ENCODE measurements at regions not wholly inside any gene's neighbourhood (a gene's known extent, or its start where the extent isn't known, plus 50 kb on each side); places are given as distances from the start of the nearest gene placed in this dataset.

DNA sequence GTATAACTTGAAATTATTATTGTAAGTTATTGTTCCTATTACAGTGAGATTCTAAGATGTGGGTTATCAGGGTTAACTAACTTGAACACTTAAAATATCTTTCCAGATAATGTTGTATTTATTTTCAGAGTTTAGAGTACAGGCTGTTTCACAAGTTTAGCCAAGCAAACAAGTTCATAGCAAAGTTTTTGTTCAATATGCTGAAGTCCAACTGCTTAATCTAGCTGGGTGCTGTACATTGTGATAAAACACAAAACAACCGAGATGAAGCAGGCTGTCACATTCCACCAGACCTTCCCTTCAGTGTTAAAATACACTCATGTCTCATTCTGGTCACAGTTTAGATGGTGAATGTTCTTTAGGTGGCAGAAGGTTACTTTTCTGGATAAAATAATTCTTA lies 148.0 kb upstream of the PCDH20 start:
- H3K18ac ChIP-seq (ENCODE audit: insufficient read length, low read depth, low read length) = no peak overlapping the region
- no peak overlapping the region for H3K4ac ChIP-seq (ENCODE audit: low read depth, low read length)
- Mint-ChIP-seq H3K36me3 (ENCODE audit: insufficient read depth in 1 of 3, low read depth in 3 of 3) (no peaks in the 10 kb centered on the region), H3K27ac (no peak overlapping the region), H3K4me1 (no peaks in the 10 kb centered on the region), H3K27me3 (ENCODE audit: low read depth) (no peaks in the 10 kb centered on the region), H3K4me3 (no peak overlapping the region), H3K9me3 (no peaks in the 10 kb centered on the region)
- no peak overlapping the region for H3K27ac ChIP-seq (ENCODE audit: insufficient read length, low read depth, low read length)
- H4K8ac ChIP-seq (replicated peaks; ENCODE audit: insufficient read length, low read depth, low read length) = no peak overlapping the region
- H2BK5ac ChIP-seq (ENCODE audit: insufficient read length, low read length) = no peak overlapping the region
- no peak overlapping the region for H3K56ac ChIP-seq (ENCODE audit: insufficient read length, low read depth, low read length)
- no peak overlapping the region for H3T11ph ChIP-seq (ENCODE audit: low read length)
- no peak for DNase-seq
- H2AK5ac ChIP-seq (ENCODE audit: insufficient read length, low read length) = no peak overlapping the region
- H3K14ac ChIP-seq (ENCODE audit: insufficient read depth, low read length) = no peak overlapping the region
- no peaks in the 10 kb centered on the region for H3K9me3 ChIP-seq (ENCODE audit: control insufficient read depth, low read depth, low read length)
- TF ChIP-seq, protein P1, sequence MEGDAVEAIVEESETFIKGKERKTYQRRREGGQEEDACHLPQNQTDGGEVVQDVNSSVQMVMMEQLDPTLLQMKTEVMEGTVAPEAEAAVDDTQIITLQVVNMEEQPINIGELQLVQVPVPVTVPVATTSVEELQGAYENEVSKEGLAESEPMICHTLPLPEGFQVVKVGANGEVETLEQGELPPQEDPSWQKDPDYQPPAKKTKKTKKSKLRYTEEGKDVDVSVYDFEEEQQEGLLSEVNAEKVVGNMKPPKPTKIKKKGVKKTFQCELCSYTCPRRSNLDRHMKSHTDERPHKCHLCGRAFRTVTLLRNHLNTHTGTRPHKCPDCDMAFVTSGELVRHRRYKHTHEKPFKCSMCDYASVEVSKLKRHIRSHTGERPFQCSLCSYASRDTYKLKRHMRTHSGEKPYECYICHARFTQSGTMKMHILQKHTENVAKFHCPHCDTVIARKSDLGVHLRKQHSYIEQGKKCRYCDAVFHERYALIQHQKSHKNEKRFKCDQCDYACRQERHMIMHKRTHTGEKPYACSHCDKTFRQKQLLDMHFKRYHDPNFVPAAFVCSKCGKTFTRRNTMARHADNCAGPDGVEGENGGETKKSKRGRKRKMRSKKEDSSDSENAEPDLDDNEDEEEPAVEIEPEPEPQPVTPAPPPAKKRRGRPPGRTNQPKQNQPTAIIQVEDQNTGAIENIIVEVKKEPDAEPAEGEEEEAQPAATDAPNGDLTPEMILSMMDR (conservative IDR thresholded peaks at IDR 0.05) = no peak
- no peak overlapping the region for H2BK20ac ChIP-seq (ENCODE audit: low read depth, low read length, poor library complexity, severe bottlenecking)
- H3K4me1 ChIP-seq (ENCODE audit: insufficient read depth, low read length) = no peaks in the 10 kb centered on the region
- H3K9ac ChIP-seq (ENCODE audit: extremely low read depth, insufficient read length, low read length) = no peak overlapping the region
- no peaks in the 10 kb centered on the region for H3K79me2 ChIP-seq (ENCODE audit: insufficient read depth, low read length)
- H2BK120ac ChIP-seq (ENCODE audit: low read depth, low read length, poor library complexity, severe bottlenecking) = no peak overlapping the region
- no peaks in the 10 kb centered on the region for H3K23me2 ChIP-seq (ENCODE audit: insufficient read length, low read depth, low read length, poor library complexity, severe bottlenecking)
- H3K4me2 ChIP-seq (ENCODE audit: insufficient read depth, insufficient read length, low read length) = no peak overlapping the region
- no peak overlapping the region for H3K23ac ChIP-seq (ENCODE audit: insufficient read length, low read depth, low read length)
- H3K79me1 ChIP-seq (ENCODE audit: insufficient read depth, low read depth, low read length, poor library complexity, severe bottlenecking) = no peaks in the 10 kb centered on the region
- H4K20me1 ChIP-seq (ENCODE audit: control insufficient read depth, insufficient read depth, insufficient read length) = no peaks in the 10 kb centered on the region
- no peak overlapping the region for H2BK12ac ChIP-seq (ENCODE audit: insufficient read length, low read depth, low read length)
- H4K5ac ChIP-seq (ENCODE audit: insufficient read length, low read depth, low read length) = no peak overlapping the region
- H4K91ac ChIP-seq (ENCODE audit: insufficient read length, low read depth, low read length) = no peak overlapping the region
- WGBS (ENCODE audit: extremely low coverage, insufficient read length, low lambda C conversion rate) = no CpG with 5 or more reads among the region's 1 CpG
- no peaks in the 10 kb centered on the region for H3K27me3 ChIP-seq (ENCODE audit: insufficient read depth, low read length)
- H2BK15ac ChIP-seq (ENCODE audit: low read depth, low read length) = no peak overlapping the region
- no peak overlapping the region for H2AFZ ChIP-seq (ENCODE audit: low read length)
